GM23248 (cell line): ENCODE measurements at regions not wholly inside any gene's neighbourhood (a gene's known extent, or its start where the extent isn't known, plus 50 kb on each side); places are given as distances from the start of the nearest gene placed in this dataset.

Experiments used
- EZH2 ChIP-seq: fragments of 200-600 bp; sonication (generic); IDR thresholded peaks from 2 replicates; pipeline ENCODE4 v1.6.1; 2018; ENCODE audit warnings: antibody characterized with exemption, mild to moderate bottlenecking; ENCODE audit not compliant: insufficient read depth, poor library complexity, severe bottlenecking
- EZH2phosphoT487 ChIP-seq: fragments of 200-600 bp; sonication (generic); IDR thresholded peaks from 2 replicates; pipeline ENCODE4 v1.6.1; 2018; ENCODE audit warnings: antibody characterized with exemption, moderate library complexity, mild to moderate bottlenecking, low read depth; ENCODE audit not compliant: insufficient read depth

GRCh38 chr12:65570451-65571130, 253.7 kb upstream of the HMGA2 start:
- TF ChIP-seq EZH2phosphoT487 (no peak), EZH2 (no peak)
